Mesendoderm (in vitro differentiated cells): ENCODE measurements at regions not wholly inside any gene's neighbourhood (a gene's known extent, or its start where the extent isn't known, plus 50 kb on each side); places are given as distances from the start of the nearest gene placed in this dataset.
A peak's percentile ranks its signal among the peaks of the same experiment; 100 is the strongest.
"Not testable (repeated sequence)": the region's sequence is repeated elsewhere in the genome, so short reads cannot be mapped to it uniquely, and the experiment has no call there.

Experiments
- DNase-seq: peaks from one replicate; pipeline ENCODE4 v3.0.0; 2013
- H2AK5ac ChIP-seq: 2 replicates; pipeline ENCODE4 v1.6.1; 2013; ENCODE audit warnings: low read length, inconsistent platforms
- H2BK120ac ChIP-seq: 2 replicates; pipeline ENCODE4 v1.6.1; 2013; ENCODE audit warnings: low read depth, mild to moderate bottlenecking, low read length, moderate library complexity, mixed read lengths
- H2BK15ac ChIP-seq: replicated peaks from 2 replicates; pipeline ENCODE4 v1.6.1; 2013; ENCODE audit warnings: low read depth, mild to moderate bottlenecking, moderate library complexity
- H2BK5ac ChIP-seq: 2 replicates; pipeline ENCODE4 v1.6.1; 2013; ENCODE audit warnings: low read length, inconsistent platforms
- H3K18ac ChIP-seq: 2 replicates; pipeline ENCODE4 v1.6.1; 2013; ENCODE audit warnings: mild to moderate bottlenecking, low read length, mixed read lengths
- H3K23ac ChIP-seq: one replicate; pipeline ENCODE4 v1.6.1; 2013; ENCODE audit warnings: low read length
- H3K27ac ChIP-seq: 2 replicates; pipeline ENCODE4 v1.5.1; 2013; ENCODE audit warnings: low read depth, mild to moderate bottlenecking, inconsistent platforms, low read length, moderate library complexity
- H3K27me3 ChIP-seq: 2 replicates; pipeline ENCODE4 v1.6.1; 2013; ENCODE audit warnings: low read length, control low read depth, mild to moderate bottlenecking, inconsistent platforms; ENCODE audit not compliant: insufficient read depth, poor library complexity
- H3K36me3 ChIP-seq: 2 replicates; pipeline ENCODE4 v1.6.1; 2013; ENCODE audit warnings: low read length, inconsistent platforms; ENCODE audit not compliant: control insufficient read depth, insufficient read depth
- H3K4ac ChIP-seq: one replicate; pipeline ENCODE4 v1.6.1; 2013; ENCODE audit warnings: low read depth, mild to moderate bottlenecking, low read length, moderate library complexity
- H3K4me1 ChIP-seq: 2 replicates; pipeline ENCODE4 v1.6.1; 2013; ENCODE audit warnings: low read depth, low read length, inconsistent platforms; ENCODE audit not compliant: control insufficient read depth
- H3K4me2 ChIP-seq: 2 replicates; pipeline ENCODE4 v1.6.1; 2013; ENCODE audit warnings: low read length
- H3K4me3 ChIP-seq: 2 replicates; pipeline ENCODE4 v1.5.1; 2013; ENCODE audit warnings: mild to moderate bottlenecking, low read length
- H3K56ac ChIP-seq: one replicate; pipeline ENCODE4 v1.6.1; 2013; ENCODE audit warnings: low read length
- H3K79me1 ChIP-seq: 2 replicates; pipeline ENCODE4 v1.6.1; 2013; ENCODE audit warnings: low read length, inconsistent platforms
- H3K79me2 ChIP-seq: 2 replicates; pipeline ENCODE4 v1.6.1; 2013; ENCODE audit warnings: mild to moderate bottlenecking, low read length; ENCODE audit not compliant: control insufficient read depth, insufficient read depth
- H3K9ac ChIP-seq: 2 replicates; pipeline ENCODE4 v1.6.1; 2013; ENCODE audit warnings: low read length, inconsistent platforms
- H4K5ac ChIP-seq: one replicate; pipeline ENCODE4 v1.6.1; 2013; ENCODE audit warnings: low read length
- H4K8ac ChIP-seq: one replicate; pipeline ENCODE4 v1.6.1; 2013; ENCODE audit warnings: low read depth, mild to moderate bottlenecking, control low read depth, low read length, moderate library complexity
- WGBS: extraction: QIAGEN DNeasy Blood & Tissue Kit; methylation state at CpG from one replicate; pipeline ENCODE4 v1.1.7; 2013; ENCODE audit warnings: low lambda C conversion rate, missing lambda C conversion rate; ENCODE audit not compliant: insufficient coverage; ENCODE audit errors: extremely low coverage; 5-methylcytosine and 5-hydroxymethylcytosine counted together

DNA sequence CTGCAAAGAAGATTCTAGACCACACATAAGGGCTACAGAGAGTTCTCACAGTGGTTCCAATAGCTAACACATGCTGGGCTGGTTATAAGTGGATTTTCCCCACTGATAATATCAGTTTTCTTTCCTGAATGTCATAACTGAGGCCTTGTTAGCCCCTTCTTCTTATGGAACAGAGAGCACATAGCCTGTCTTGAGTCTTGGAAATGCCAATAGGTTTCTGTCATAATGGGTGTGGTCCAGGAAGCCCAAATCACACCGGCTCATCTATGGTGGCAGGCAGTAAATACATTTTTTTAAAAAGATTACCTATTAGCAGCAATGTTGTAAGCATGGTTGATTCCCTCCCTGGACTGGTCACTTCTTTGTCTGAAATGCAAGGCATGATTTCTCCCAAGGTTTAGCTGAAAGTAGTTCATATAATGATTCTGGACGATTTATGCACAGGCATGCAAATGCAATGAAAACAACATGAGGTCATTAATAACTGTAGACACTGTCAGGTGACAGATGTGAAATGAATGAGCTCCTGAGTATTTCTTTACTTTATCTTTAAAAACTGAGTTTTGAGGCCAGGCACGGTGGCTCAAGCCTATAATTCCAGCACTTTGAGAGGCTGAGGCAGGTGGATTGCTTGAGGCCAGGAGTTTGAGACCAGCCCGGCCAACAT, 67.2 kb upstream of the ATP2C1 start:
- no peaks in the 10 kb centered on the region for H3K36me3 ChIP-seq
- H2BK5ac ChIP-seq = no peak overlapping the region
- no peak overlapping the region for H3K27ac ChIP-seq
- no peak overlapping the region for H3K4ac ChIP-seq
- H4K8ac ChIP-seq = no peak overlapping the region
- H3K18ac ChIP-seq = no peak overlapping the region
- H3K4me2 ChIP-seq = no peak overlapping the region
- DNase-seq = no peak
- H2AK5ac ChIP-seq = no peak overlapping the region
- H3K79me1 ChIP-seq = no peaks in the 10 kb centered on the region
- no peak overlapping the region for H2BK120ac ChIP-seq
- H3K23ac ChIP-seq = no peak overlapping the region
- WGBS = no CpG with 5 or more reads among the region's 4 CpGs
- H3K4me3 ChIP-seq = no peak overlapping the region
- H3K56ac ChIP-seq = no peak overlapping the region
- no peaks in the 10 kb centered on the region for H3K27me3 ChIP-seq
- H3K79me2 ChIP-seq = no peaks in the 10 kb centered on the region
- H4K5ac ChIP-seq = no peak overlapping the region
- no peak overlapping the region for H2BK15ac ChIP-seq
- no peak overlapping the region for H3K9ac ChIP-seq
- H3K4me1 ChIP-seq = no peaks in the 10 kb centered on the region

DNA sequence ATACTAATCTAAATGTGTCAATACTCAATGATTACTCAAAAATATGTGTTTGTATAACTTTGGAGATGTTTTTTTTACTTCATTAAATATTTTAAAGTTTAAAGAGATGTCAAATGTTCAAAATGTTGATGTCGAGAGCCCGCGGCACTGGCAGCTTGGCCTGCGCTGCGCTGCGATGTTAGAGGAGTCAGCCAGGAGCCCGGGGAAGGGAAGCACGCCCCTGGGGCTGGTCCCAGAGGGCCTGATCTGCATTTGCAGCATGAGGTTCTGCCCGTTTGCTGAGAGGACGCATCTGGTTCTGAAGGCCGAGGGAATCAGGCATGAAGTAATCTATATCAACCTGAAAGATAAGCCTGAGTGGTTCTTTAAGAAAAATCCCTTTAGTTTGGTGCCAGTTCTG, 66.4 kb upstream of the ATP2C1 start:
- H2BK15ac ChIP-seq = no peak overlapping the region
- H3K36me3 ChIP-seq = no peaks in the 10 kb centered on the region
- H3K27ac ChIP-seq = no peak overlapping the region
- H3K27me3 ChIP-seq = no peaks in the 10 kb centered on the region
- no peak overlapping the region for H4K5ac ChIP-seq
- no CpG with 5 or more reads among the region's 11 CpGs for WGBS
- H3K9ac ChIP-seq = no peak overlapping the region
- no peak overlapping the region for H3K56ac ChIP-seq
- H2AK5ac ChIP-seq = no peak overlapping the region
- no peak overlapping the region for H3K4me2 ChIP-seq
- no peak overlapping the region for H3K4me3 ChIP-seq
- H2BK120ac ChIP-seq = no peak overlapping the region
- no peaks in the 10 kb centered on the region for H3K79me1 ChIP-seq
- no peak overlapping the region for H3K18ac ChIP-seq
- H4K8ac ChIP-seq = no peak overlapping the region
- DNase-seq = no peak
- H2BK5ac ChIP-seq = no peak overlapping the region
- H3K79me2 ChIP-seq = no peaks in the 10 kb centered on the region
- H3K23ac ChIP-seq = no peak overlapping the region
- H3K4ac ChIP-seq = no peak overlapping the region
- H3K4me1 ChIP-seq = peaks cover 2% of the 10 kb centered on the region

DNA sequence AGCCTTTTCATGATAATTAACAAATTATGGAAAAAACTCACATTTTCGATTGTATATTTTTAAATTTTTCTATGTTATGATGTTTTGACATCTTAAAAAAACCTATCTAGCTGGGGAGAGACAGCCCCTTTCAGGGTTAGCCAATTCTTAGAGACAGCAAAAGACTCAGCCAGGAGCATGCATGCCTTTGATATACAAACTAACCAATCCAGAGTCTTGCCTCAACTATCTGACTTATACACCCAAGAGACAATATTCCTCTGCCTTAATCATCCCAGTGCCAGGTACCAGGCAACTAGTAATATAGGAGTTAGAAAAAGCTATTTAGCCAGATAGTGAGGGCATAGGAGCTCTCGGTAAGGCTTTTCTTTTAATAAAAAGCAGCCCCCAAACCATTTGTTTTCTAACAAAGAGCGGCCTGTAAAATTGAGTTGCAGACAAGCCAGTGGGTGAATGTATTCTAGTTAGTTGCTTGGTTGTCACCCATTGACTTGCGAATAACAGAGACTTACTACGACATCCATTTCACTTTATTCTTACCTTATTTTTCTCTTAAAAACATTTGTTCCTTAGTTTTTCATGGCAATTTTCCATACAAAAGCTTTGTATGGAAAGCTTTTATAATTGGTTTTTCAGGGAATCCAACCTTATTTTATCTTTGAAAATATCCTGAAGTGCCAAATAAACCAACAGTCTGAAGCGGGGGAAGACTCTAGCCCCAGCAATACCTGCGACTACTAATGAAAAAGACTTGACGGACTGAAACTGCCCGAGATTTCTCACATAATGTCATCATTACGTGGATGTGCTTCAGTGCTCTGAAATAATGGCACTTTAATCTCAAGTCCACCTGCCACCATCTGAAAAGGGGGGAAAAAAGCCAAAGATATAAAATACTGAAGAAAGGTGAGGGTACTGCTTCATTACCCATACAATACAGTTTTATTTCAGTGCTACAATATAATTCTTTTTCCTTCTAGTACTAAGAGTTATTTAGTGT, 64.6 kb upstream of the ATP2C1 start:
- Histone ChIP-seq H4K5ac (no peak overlapping the region), H3K27me3 (no peaks in the 10 kb centered on the region), H3K79me1 (no peaks in the 10 kb centered on the region), H3K23ac (no peak overlapping the region), H2BK5ac (no peak overlapping the region), H3K79me2 (no peaks in the 10 kb centered on the region), H3K4me2 (no peak overlapping the region), H3K56ac (no peak overlapping the region), H3K9ac (no peak overlapping the region), H3K4me1 (peaks cover 2% of the 10 kb centered on the region), H3K27ac (no peak overlapping the region), H2BK15ac (no peak overlapping the region), H3K36me3 (no peaks in the 10 kb centered on the region), H2BK120ac (no peak overlapping the region), H3K4me3 (no peak overlapping the region), H4K8ac (no peak overlapping the region), H3K4ac (no peak overlapping the region), H2AK5ac (no peak overlapping the region), H3K18ac (no peak overlapping the region)
- peak; percentile 25 for DNase-seq
- no CpG with 5 or more reads among the region's 10 CpGs for WGBS

DNA sequence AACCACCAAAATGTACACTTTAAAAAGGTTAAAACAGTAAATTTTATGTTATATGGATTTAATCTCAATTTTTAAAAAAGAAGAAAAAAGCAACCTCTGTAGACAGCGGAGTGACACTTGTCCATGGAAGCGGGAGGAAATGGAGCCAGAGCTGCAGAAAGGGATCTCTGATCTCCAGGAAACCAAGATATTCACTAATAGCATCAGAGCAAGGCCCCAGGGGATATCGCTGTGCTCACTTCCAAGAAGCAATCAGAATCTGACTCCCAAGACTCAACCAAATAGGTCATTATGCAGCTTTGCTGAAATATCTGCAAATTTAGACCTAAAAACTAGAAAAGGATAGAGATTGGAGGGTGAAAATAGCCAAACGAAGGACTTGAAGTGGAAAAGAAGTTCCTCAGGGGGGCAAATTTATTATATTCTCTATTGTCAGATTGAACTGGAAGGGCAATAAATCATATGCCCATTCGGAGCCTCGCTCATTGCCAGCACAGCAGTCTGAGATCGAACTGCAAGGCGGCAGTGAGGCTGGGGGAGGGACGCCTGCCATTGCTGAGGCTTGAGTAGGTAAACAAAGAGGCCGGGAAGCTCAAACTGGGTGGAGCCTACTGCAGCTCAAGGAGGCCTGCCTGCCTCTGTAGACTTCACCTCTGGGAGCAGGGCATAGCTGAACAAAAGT, 62.0 kb upstream of the ATP2C1 start:
- DNase-seq = peak; percentile 8
- Histone ChIP-seq H3K9ac (peak overlapping the region; percentile 38), H2BK5ac (no peak overlapping the region), H3K4me1 (peaks cover 2% of the 10 kb centered on the region), H3K36me3 (no peaks in the 10 kb centered on the region), H4K8ac (no peak overlapping the region), H3K56ac (peak overlapping the region; percentile 64), H3K27me3 (no peaks in the 10 kb centered on the region), H3K27ac (no peak overlapping the region), H3K18ac (no peak overlapping the region), H2BK120ac (no peak overlapping the region), H3K4me2 (no peak overlapping the region), H2AK5ac (no peak overlapping the region), H3K4me3 (no peak overlapping the region), H3K79me2 (no peaks in the 10 kb centered on the region), H2BK15ac (no peak overlapping the region), H3K4ac (no peak overlapping the region), H4K5ac (peak overlapping the region; percentile 100), H3K23ac (no peak overlapping the region), H3K79me1 (no peaks in the 10 kb centered on the region)
- no CpG with 5 or more reads among the region's 10 CpGs for WGBS

DNA sequence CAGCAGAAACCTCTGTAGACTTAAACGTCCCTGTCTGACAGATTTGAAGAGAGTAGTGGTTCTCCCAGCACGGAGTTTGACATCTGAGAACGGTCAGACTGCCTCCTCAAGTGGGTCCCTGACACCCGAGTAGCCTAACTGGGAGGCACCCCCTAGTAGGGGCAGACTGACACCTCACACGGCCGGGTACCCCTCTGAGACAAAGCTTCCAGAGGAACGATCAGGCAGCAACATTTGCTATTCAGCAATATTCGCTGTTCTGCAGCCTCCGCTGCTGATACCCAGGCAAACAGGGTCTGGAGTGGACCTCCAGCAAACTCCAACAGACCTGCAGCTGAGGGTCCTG, 61.5 kb upstream of the ATP2C1 start:
- H3K4me3 ChIP-seq, H4K5ac ChIP-seq, H3K4me2 ChIP-seq, DNase-seq, H3K18ac ChIP-seq, H3K56ac ChIP-seq, H2BK120ac ChIP-seq, H3K27ac ChIP-seq, H3K9ac ChIP-seq, H3K36me3 ChIP-seq, H3K79me2 ChIP-seq, H2BK15ac ChIP-seq, H3K4me1 ChIP-seq, H3K79me1 ChIP-seq, H2AK5ac ChIP-seq, H2BK5ac ChIP-seq, H3K4ac ChIP-seq, H3K23ac ChIP-seq, H4K8ac ChIP-seq, H3K27me3 ChIP-seq: not testable (repeated sequence)
- no CpG with 5 or more reads among the region's 9 CpGs for WGBS
